ENCODE measurements at regions not wholly inside any gene's neighbourhood (a gene's known extent, or its start where the extent isn't known, plus 50 kb on each side); places are given as distances from the start of the nearest gene placed in this dataset.

- no peak for DNase-seq (ENCODE audit: low read depth in 1 of 2, low spot score in 1 of 2)
Measured at GRCh38 chr14:76551906-76552305, 176.0 kb downstream of the ESRRB start.

GRCh38 chr14:76564471-76565422 lies 188.8 kb downstream of the ESRRB start:
- DNase-seq (ENCODE audit: low read depth in 1 of 2, low spot score in 1 of 2) = no peak

- no peak for DNase-seq (ENCODE audit: low read depth in 1 of 2, low spot score in 1 of 2)
Measured at GRCh38 chr14:76566439-76566838, 190.5 kb downstream of the ESRRB start.

GRCh38 chr14:76574416-76575095 lies 186.7 kb upstream of the VASH1 start:
- no peak for DNase-seq (ENCODE audit: low read depth in 1 of 2, low spot score in 1 of 2)

- DNase-seq (ENCODE audit: low read depth in 1 of 2, low spot score in 1 of 2) = no peak
Measured at GRCh38 chr14:76575108-76575507, 186.2 kb upstream of the VASH1 start.

GRCh38 chr14:76576047-76576741 lies 185.1 kb upstream of the VASH1 start:
- DNase-seq (ENCODE audit: low read depth in 1 of 2, low spot score in 1 of 2) = no peak

- no peak for DNase-seq (ENCODE audit: low read depth in 1 of 2, low spot score in 1 of 2)
Measured at GRCh38 chr14:76577090-76577489, 184.2 kb upstream of the VASH1 start.

GRCh38 chr14:76577837-76578236 lies 183.4 kb upstream of the VASH1 start:
- no peak for DNase-seq (ENCODE audit: low read depth in 1 of 2, low spot score in 1 of 2)

- no peak for DNase-seq (ENCODE audit: low read depth in 1 of 2, low spot score in 1 of 2)
Measured at GRCh38 chr14:76580399-76580798, 180.9 kb upstream of the VASH1 start.

GRCh38 chr14:76580967-76581366 lies 180.3 kb upstream of the VASH1 start:
- DNase-seq (ENCODE audit: low read depth in 1 of 2, low spot score in 1 of 2) = no peak

DNA sequence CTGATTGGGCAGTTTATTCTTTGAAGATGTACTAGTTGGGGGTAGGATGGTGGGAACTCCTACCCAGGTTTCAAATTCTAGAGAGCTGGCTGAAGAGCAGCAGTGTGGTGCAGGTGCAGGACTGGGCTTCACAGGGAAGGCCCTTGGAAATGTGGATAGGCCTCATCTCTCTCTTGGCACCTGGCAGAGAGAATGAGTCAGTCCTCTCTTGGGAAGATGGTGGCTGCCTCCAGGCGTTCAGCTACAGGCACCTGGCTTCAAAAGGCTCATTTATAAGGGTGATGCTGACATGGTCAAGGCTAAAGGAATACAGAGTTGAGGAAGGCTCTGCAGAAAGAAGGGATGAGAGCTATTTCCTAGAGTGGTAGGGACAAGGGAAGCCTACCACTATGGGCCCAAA lies 179.7 kb upstream of the VASH1 start:
- no peak for DNase-seq (ENCODE audit: low read depth in 1 of 2, low spot score in 1 of 2)

GRCh38 chr14:76582447-76582846 lies 178.8 kb upstream of the VASH1 start:
- no peak for DNase-seq (ENCODE audit: low read depth in 1 of 2, low spot score in 1 of 2)

DNA sequence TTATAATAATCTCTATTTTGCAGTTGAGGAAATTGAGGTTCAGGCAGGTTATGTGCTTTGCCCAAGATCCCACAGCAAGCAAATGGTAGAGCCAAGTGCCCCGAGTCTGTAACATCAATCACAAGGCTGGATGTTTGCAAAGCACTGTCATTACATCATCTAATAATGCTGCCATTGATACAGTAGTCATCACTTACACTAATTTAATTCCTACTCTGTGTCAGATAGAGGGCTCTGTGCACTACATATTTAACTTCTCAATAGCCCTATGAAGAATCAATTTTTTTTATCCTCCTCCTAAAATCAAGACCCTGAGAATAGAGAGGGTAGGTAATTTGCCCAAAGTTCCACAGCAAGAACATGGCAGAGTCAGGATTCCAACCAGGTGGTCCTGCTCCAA lies 178.1 kb upstream of the VASH1 start:
- no peak for DNase-seq (ENCODE audit: low read depth in 1 of 2, low spot score in 1 of 2)

DNA sequence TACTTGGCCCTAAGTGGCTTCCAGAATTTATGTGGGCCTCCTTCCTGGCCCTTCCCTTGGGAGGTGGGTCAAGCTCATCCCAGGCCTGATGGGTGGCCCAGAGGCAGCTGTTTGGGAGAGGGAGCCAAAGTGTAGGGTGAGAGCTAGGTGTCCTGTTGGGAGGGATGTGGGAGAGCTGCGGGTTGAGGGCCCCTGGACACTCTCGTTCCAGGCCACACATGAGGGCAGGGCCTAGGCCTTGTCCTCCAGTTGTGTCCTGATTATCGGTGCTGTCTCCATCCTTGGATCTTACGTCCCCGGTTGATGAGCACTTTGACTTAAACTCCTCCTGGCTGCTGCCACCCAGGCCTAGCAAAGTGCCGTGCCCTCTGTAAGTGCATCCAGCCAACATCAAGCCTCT lies 177.5 kb upstream of the VASH1 start:
- no peak for DNase-seq (ENCODE audit: low read depth in 1 of 2, low spot score in 1 of 2)

DNA sequence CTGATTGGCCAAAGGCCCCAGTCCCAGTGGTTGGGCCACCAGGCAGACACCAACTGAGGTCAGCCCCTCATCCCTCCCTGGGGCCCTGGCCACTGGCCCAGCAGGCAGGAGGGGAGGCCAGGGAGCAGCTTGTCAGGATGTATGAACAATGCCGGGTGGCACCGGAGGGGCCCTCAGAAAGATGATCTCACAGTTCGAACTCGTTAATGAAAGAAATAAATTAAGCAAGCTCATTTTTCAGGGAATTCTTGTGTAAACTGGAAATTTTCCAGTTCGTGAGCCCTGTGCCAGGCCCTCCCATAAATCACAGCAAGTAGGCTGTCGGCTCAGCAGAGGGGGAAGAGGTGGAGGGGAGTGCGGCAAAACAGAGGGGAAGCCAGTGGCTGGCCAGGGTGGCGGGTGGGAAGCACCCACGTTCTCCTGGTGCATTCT lies 177.0 kb upstream of the VASH1 start:
- no peak for DNase-seq (ENCODE audit: low read depth in 1 of 2, low spot score in 1 of 2)

GRCh38 chr14:76585616-76586015 lies 175.7 kb upstream of the VASH1 start:
- DNase-seq (ENCODE audit: low read depth in 1 of 2, low spot score in 1 of 2) = no peak

DNA sequence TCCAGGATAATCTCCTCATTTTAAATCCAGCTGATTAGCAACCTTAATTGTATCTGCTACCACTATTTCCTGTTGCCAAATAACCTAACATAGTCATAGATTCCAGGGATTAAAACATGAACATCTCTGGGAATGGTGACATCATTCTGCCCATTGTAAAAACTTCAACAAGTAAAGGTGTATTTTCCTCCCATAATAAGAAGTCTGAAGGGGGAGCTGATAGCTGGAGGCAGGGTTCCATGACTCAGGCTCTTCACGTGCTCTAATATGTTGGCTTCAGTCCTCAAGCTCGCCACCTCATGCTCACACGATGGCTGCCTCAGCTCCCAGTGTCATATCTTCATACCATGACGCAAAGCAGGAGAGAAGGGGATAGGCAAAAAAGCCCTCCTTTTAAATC lies 172.0 kb upstream of the VASH1 start:
- DNase-seq (ENCODE audit: low read depth in 1 of 2, low spot score in 1 of 2) = no peak

- no peak for DNase-seq (ENCODE audit: low read depth in 1 of 2, low spot score in 1 of 2)
Measured at GRCh38 chr14:76591266-76591665, 170.0 kb upstream of the VASH1 start.

GRCh38 chr14:76595266-76595665 lies 166.0 kb upstream of the VASH1 start:
- DNase-seq (ENCODE audit: low read depth in 1 of 2, low spot score in 1 of 2) = no peak

GRCh38 chr14:76597387-76597786 lies 163.9 kb upstream of the VASH1 start:
- DNase-seq (ENCODE audit: low read depth in 1 of 2, low spot score in 1 of 2) = no peak

GRCh38 chr14:76599141-76599540 lies 162.1 kb upstream of the VASH1 start:
- DNase-seq (ENCODE audit: low read depth in 1 of 2, low spot score in 1 of 2) = no peak
